ENCODE measurements at regions not wholly inside any gene's neighbourhood (a gene's known extent, or its start where the extent isn't known, plus 50 kb on each side); places are given as distances from the start of the nearest gene placed in this dataset.

DNA sequence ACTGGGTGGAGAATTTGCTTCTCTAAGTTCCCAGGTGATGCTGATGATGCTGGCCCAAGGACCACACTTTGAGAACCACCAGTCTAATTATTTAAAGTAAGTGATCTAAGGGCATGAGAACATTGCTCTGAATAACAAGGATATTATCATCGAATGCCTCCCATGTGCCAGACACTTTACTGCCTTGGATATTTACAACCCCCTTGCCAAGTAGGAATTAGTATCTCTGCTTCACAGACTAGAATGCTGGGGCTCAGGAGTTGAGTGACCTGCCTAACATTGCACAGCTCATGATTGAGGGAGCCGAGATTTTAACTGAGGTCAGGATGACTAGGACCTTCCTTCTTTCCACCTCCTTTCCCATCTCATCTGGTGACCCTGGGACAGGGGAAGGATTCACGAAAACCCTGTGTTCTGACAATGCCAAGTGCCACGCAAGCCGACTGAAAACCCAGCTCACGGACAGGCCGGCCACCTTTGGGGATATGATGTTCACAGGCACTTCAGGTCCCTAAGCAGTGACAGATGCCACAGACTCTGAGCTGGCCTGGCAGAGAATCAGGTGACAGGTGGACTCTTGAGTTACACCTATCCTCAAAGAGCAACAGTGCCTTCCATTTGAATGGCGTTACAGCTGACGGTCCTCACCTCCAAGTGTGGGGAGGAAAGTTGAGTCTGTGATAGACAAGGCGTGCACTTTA, 230.7 kb downstream of the TOMM20 start (continued):
- TF ChIP-seq, protein P1, sequence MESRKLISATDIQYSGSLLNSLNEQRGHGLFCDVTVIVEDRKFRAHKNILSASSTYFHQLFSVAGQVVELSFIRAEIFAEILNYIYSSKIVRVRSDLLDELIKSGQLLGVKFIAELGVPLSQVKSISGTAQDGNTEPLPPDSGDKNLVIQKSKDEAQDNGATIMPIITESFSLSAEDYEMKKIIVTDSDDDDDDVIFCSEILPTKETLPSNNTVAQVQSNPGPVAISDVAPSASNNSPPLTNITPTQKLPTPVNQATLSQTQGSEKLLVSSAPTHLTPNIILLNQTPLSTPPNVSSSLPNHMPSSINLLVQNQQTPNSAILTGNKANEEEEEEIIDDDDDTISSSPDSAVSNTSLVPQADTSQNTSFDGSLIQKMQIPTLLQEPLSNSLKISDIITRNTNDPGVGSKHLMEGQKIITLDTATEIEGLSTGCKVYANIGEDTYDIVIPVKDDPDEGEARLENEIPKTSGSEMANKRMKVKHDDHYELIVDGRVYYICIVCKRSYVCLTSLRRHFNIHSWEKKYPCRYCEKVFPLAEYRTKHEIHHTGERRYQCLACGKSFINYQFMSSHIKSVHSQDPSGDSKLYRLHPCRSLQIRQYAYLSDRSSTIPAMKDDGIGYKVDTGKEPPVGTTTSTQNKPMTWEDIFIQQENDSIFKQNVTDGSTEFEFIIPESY (IDR thresholded peaks at IDR 0.05; ENCODE audit: extremely low read depth, insufficient replicate concordance, low read length) = no peak
- TF ChIP-seq SRF (IDR thresholded peaks at IDR 0.05; ENCODE audit: low read depth) = no peak
- TF ChIP-seq SIN3A (IDR thresholded peaks at IDR 0.05; ENCODE audit: low read depth) = no peak
- no peak for TF ChIP-seq POLR2AphosphoS5 (IDR thresholded peaks at IDR 0.05; ENCODE audit: low read depth, low read length)
- no peak for TF ChIP-seq TCF7L2 (IDR thresholded peaks at IDR 0.05; ENCODE audit: borderline replicate concordance, extremely low read depth, insufficient read depth, insufficient read length)

DNA sequence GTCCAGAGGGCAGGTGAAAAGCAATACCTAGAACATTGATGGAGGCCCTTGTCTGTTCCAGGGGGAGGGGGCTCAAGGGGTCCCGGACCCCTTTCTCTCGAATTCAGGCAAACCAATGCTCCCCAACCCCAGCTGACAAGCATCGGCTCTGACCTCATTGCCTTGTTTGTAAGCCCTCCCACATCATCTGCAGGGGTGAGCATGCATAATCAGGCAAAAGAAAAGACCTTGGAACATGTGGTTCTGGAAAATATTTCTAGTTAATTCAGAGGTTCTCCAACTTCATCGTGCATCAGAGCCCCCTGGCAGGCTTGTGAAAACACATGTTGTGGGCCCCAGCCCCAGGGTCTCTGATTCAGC, 231.3 kb downstream of the TOMM20 start:
- intact Hi-C loops (cut with micrococcal nuclease) = no loop called here
- Histone ChIP-seq H3K4me1 (ENCODE audit: control insufficient read depth in 1 of 2, insufficient read depth in 2 of 2, low read length in 2 of 2) (peaks cover 0 to 11% of the 10 kb centered on the region in 2 experiments; a peak in 2 of 4 replicates), H3K4me2 (ENCODE audit: low read length) (no peak overlapping the region), H3K36me3 (ENCODE audit: control insufficient read depth in 1 of 2, insufficient read depth in 2 of 2, low read length in 2 of 2) (no peaks in the 10 kb centered on the region), H3K9ac (ENCODE audit: low read length) (no peak overlapping the region), H2AFZ (ENCODE audit: low read depth, low read length, poor library complexity, severe bottlenecking) (no peak overlapping the region), H3K9me3 (ENCODE audit: control insufficient read depth in 1 of 2, insufficient read depth in 1 of 2, low read depth in 1 of 2, low read length in 2 of 2) (no peaks in the 10 kb centered on the region), H3K79me2 (ENCODE audit: insufficient read depth, low read length) (no peaks in the 10 kb centered on the region), H3K4me3 (replicated peaks in 1 of 2; ENCODE audit: low read depth in 1 of 2, low read length in 2 of 2) (no peak overlapping the region), H3K27ac (ENCODE audit: low read depth, low read length) (no peak overlapping the region), H3K27me3 (ENCODE audit: insufficient read depth, low read length) (no peaks in the 10 kb centered on the region), H4K20me1 (ENCODE audit: insufficient read depth) (no peaks in the 10 kb centered on the region), H3K9me2 (ENCODE audit: insufficient read depth) (no peaks in the 10 kb centered on the region)
- ChIA-PET POLR2A (no interaction called here), RAD21 (ENCODE audit: low non-redundant PET in 1 of 2, low total read pairs in 2 of 2, uncharacterized antibody in 2 of 2, unreplicated experiment in 2 of 2) (no interaction called here), CTCF (no interaction called here)
- DNase-seq (ENCODE audit: low read depth, low spot score) = no peak
- no TSS peak for BruUV-seq (replicated peaks)
- no peak for ATAC-seq
- no peak for TF ChIP-seq FOSL1 (IDR thresholded peaks at IDR 0.05; ENCODE audit: low read depth)
- TF ChIP-seq, protein P2, sequence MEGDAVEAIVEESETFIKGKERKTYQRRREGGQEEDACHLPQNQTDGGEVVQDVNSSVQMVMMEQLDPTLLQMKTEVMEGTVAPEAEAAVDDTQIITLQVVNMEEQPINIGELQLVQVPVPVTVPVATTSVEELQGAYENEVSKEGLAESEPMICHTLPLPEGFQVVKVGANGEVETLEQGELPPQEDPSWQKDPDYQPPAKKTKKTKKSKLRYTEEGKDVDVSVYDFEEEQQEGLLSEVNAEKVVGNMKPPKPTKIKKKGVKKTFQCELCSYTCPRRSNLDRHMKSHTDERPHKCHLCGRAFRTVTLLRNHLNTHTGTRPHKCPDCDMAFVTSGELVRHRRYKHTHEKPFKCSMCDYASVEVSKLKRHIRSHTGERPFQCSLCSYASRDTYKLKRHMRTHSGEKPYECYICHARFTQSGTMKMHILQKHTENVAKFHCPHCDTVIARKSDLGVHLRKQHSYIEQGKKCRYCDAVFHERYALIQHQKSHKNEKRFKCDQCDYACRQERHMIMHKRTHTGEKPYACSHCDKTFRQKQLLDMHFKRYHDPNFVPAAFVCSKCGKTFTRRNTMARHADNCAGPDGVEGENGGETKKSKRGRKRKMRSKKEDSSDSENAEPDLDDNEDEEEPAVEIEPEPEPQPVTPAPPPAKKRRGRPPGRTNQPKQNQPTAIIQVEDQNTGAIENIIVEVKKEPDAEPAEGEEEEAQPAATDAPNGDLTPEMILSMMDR (IDR thresholded peaks at IDR 0.05 in 2 of 3, conservative IDR thresholded peaks at IDR 0.05 in 1 of 3; ENCODE audit: borderline replicate concordance in 1 of 3, insufficient read depth in 1 of 3, low read depth in 2 of 3, low read length in 2 of 3) = no peak
- no peak for TF ChIP-seq ELF1 (IDR thresholded peaks at IDR 0.05; ENCODE audit: borderline replicate concordance, low read depth)
- TF ChIP-seq SIN3A (IDR thresholded peaks at IDR 0.05; ENCODE audit: low read depth) = no peak
- no peak for TF ChIP-seq SRF (IDR thresholded peaks at IDR 0.05; ENCODE audit: low read depth)
- no peak for TF ChIP-seq YY1 (IDR thresholded peaks at IDR 0.05; ENCODE audit: extremely low read depth, insufficient replicate concordance, low read depth, low read length)
- no peak for TF ChIP-seq RAD21 (IDR thresholded peaks at IDR 0.05; ENCODE audit: low read depth)
- TF ChIP-seq, protein P3, sequence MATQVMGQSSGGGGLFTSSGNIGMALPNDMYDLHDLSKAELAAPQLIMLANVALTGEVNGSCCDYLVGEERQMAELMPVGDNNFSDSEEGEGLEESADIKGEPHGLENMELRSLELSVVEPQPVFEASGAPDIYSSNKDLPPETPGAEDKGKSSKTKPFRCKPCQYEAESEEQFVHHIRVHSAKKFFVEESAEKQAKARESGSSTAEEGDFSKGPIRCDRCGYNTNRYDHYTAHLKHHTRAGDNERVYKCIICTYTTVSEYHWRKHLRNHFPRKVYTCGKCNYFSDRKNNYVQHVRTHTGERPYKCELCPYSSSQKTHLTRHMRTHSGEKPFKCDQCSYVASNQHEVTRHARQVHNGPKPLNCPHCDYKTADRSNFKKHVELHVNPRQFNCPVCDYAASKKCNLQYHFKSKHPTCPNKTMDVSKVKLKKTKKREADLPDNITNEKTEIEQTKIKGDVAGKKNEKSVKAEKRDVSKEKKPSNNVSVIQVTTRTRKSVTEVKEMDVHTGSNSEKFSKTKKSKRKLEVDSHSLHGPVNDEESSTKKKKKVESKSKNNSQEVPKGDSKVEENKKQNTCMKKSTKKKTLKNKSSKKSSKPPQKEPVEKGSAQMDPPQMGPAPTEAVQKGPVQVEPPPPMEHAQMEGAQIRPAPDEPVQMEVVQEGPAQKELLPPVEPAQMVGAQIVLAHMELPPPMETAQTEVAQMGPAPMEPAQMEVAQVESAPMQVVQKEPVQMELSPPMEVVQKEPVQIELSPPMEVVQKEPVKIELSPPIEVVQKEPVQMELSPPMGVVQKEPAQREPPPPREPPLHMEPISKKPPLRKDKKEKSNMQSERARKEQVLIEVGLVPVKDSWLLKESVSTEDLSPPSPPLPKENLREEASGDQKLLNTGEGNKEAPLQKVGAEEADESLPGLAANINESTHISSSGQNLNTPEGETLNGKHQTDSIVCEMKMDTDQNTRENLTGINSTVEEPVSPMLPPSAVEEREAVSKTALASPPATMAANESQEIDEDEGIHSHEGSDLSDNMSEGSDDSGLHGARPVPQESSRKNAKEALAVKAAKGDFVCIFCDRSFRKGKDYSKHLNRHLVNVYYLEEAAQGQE (IDR thresholded peaks at IDR 0.05; ENCODE audit: low read depth) = no peak
- no peak for TF ChIP-seq SP1 (IDR thresholded peaks at IDR 0.05; ENCODE audit: low read depth)
- no peak for TF ChIP-seq CBX3 (IDR thresholded peaks at IDR 0.05; ENCODE audit: low read depth)
- no peak for TF ChIP-seq EZH2 (IDR thresholded peaks at IDR 0.05)
- TF ChIP-seq, protein P1 (IDR thresholded peaks at IDR 0.05; ENCODE audit: extremely low read depth, insufficient replicate concordance, low read length) = no peak
